Glutamatergic neuron (in vitro differentiated cells): ENCODE measurements at regions not wholly inside any gene's neighbourhood (a gene's known extent, or its start where the extent isn't known, plus 50 kb on each side); places are given as distances from the start of the nearest gene placed in this dataset.

ENCODE experiments used
- DNase-seq: peaks from one replicate; pipeline ENCODE4 v3.0.0; 2022
- H3K27ac Mint-ChIP-seq: one replicate; pipeline ENCODE4 v1.8.0; 2020; ENCODE audit warnings: mild to moderate bottlenecking, mixed read lengths, inconsistent platforms; ENCODE audit not compliant: unreplicated experiment
- H3K27me3 Mint-ChIP-seq: one replicate; pipeline ENCODE4 v1.8.0; 2020; ENCODE audit warnings: mild to moderate bottlenecking, moderate library complexity, mixed read lengths, inconsistent platforms; ENCODE audit not compliant: unreplicated experiment
- H3K36me3 Mint-ChIP-seq: one replicate; pipeline ENCODE4 v1.8.0; 2020; ENCODE audit warnings: mild to moderate bottlenecking, mixed read lengths, inconsistent platforms; ENCODE audit not compliant: unreplicated experiment
- H3K4me1 Mint-ChIP-seq: one replicate; pipeline ENCODE4 v1.8.0; 2020; ENCODE audit warnings: mild to moderate bottlenecking, low read depth, mixed read lengths, inconsistent platforms; ENCODE audit not compliant: unreplicated experiment
- H3K4me3 Mint-ChIP-seq: one replicate; pipeline ENCODE4 v1.8.0; 2020; ENCODE audit warnings: mild to moderate bottlenecking, mixed read lengths, inconsistent platforms; ENCODE audit not compliant: unreplicated experiment
- H3K9me3 Mint-ChIP-seq: one replicate; pipeline ENCODE4 v1.8.0; 2020; ENCODE audit warnings: mild to moderate bottlenecking, moderate library complexity, mixed read lengths, inconsistent platforms; ENCODE audit not compliant: unreplicated experiment
- TF ChIP-seq, protein P1 (sequence below): fragments of 200-600 bp; sonication (generic); IDR thresholded peaks from one replicate; pipeline ENCODE4 v1.5.0; 2021; ENCODE audit not compliant: partially characterized antibody, unreplicated experiment

DNA sequence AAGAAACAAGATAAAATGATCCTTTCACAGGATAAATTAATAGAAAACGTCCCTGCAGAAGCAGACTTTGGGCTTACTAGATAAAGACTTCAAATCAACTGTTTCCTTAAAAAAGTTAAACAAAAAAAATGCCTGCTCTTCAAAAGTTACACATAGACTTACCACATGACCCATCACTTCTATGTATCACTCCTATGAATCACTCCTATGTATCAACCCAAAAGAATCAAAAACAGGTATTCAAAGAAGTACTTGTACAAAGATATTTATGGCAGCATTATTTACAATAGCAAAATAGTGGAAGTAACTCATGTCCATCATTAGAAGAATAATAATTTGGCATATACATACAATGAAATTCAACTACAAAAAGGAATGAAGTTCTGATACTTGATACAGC lies 56.3 kb upstream of the PRDM9 start:
- Mint-ChIP-seq H3K27ac (no peak overlapping the region), H3K27me3 (no peaks in the 10 kb centered on the region), H3K36me3 (no peaks in the 10 kb centered on the region), H3K4me3 (no peak overlapping the region), H3K4me1 (no peaks in the 10 kb centered on the region), H3K9me3 (no peaks in the 10 kb centered on the region)
- DNase-seq: no peak
- TF ChIP-seq, protein P1, sequence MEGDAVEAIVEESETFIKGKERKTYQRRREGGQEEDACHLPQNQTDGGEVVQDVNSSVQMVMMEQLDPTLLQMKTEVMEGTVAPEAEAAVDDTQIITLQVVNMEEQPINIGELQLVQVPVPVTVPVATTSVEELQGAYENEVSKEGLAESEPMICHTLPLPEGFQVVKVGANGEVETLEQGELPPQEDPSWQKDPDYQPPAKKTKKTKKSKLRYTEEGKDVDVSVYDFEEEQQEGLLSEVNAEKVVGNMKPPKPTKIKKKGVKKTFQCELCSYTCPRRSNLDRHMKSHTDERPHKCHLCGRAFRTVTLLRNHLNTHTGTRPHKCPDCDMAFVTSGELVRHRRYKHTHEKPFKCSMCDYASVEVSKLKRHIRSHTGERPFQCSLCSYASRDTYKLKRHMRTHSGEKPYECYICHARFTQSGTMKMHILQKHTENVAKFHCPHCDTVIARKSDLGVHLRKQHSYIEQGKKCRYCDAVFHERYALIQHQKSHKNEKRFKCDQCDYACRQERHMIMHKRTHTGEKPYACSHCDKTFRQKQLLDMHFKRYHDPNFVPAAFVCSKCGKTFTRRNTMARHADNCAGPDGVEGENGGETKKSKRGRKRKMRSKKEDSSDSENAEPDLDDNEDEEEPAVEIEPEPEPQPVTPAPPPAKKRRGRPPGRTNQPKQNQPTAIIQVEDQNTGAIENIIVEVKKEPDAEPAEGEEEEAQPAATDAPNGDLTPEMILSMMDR: no peak

GRCh38 chr5:23450187-23450586 lies 57.2 kb upstream of the PRDM9 start:
- DNase-seq: no peak
- Mint-ChIP-seq H3K9me3 (no peaks in the 10 kb centered on the region), H3K27ac (no peak overlapping the region), H3K36me3 (no peaks in the 10 kb centered on the region), H3K4me3 (no peak overlapping the region), H3K27me3 (no peaks in the 10 kb centered on the region), H3K4me1 (no peaks in the 10 kb centered on the region)
- TF ChIP-seq, protein P1: no peak

DNA sequence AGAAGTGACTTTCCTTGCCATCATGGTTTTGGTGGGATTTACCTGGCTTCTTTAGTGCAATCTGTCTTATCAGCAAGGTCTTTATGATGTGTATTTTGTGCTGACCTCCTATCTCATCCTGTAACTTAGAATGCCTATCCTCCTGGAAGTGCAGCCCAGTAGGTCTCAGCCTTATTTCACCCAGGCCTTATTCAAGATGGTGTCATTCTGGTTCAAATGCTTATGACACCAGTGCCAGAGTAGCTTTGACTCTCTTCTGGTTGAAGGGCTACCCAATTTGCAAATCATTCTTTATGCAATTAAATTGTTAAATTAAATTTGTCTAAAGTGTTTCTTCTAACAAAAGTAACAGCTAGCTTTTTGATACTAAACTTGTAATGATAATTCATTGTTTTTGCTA lies 58.8 kb upstream of the PRDM9 start:
- Mint-ChIP-seq H3K36me3 (no peaks in the 10 kb centered on the region), H3K9me3 (no peaks in the 10 kb centered on the region), H3K4me1 (no peaks in the 10 kb centered on the region), H3K4me3 (no peak overlapping the region), H3K27ac (no peak overlapping the region), H3K27me3 (no peaks in the 10 kb centered on the region)
- DNase-seq: no peak
- TF ChIP-seq, protein P1: no peak

- H3K9me3 Mint-ChIP-seq: no peaks in the 10 kb centered on the region
- H3K4me1 Mint-ChIP-seq: no peaks in the 10 kb centered on the region
- no peak overlapping the region for H3K4me3 Mint-ChIP-seq
- TF ChIP-seq, protein P1: no peak
- no peak for DNase-seq
- H3K36me3 Mint-ChIP-seq: no peaks in the 10 kb centered on the region
- H3K27ac Mint-ChIP-seq: no peak overlapping the region
- H3K27me3 Mint-ChIP-seq: no peaks in the 10 kb centered on the region
Measured at GRCh38 chr5:23446424-23446823, 61.0 kb upstream of the PRDM9 start.

DNA sequence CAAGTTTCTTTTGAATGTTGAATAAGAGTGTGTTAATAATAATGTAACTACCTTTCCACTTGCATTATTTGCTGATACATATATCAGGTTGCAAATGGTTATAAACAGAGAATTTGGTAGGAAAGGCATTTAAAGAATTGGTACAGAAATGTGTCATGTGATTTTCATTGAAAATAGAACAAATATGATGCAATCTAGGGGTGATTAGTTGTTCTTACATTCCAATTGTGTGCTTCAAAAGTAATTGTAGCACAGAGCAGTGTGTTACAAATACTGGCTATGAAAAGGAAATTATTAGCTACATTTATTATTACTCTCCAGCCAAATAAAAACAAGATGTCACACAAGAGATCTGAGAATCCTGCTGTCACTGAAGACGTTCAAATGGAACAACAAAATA lies 61.8 kb upstream of the PRDM9 start:
- H3K27me3 Mint-ChIP-seq: no peaks in the 10 kb centered on the region
- TF ChIP-seq, protein P1: no peak
- no peaks in the 10 kb centered on the region for H3K9me3 Mint-ChIP-seq
- H3K27ac Mint-ChIP-seq: no peak overlapping the region
- no peak overlapping the region for H3K4me3 Mint-ChIP-seq
- no peak for DNase-seq
- no peaks in the 10 kb centered on the region for H3K4me1 Mint-ChIP-seq
- no peaks in the 10 kb centered on the region for H3K36me3 Mint-ChIP-seq
